Natural killer cell (primary cell): ENCODE measurements at regions not wholly inside any gene's neighbourhood (a gene's known extent, or its start where the extent isn't known, plus 50 kb on each side); places are given as distances from the start of the nearest gene placed in this dataset.

Experiments used
- ATAC-seq, 3 donors: fragments of 150-1000 bp in 2 of 3; fragments of 200-7000 bp in 1 of 3; cut with Tn5 transposase; 1 replicate in 1 of 3; 2 replicates in 2 of 3; pipeline ENCODE4 v1.10.0; 2021; ENCODE audit warnings: mild to moderate bottlenecking in 2 of 3, moderate library complexity in 2 of 3
- DNase-seq, 2 donors: peaks; one replicate each; pipeline versions ENCODE4 v3.0.0 to v3.0.0-alpha.2; 2013 to 2021; ENCODE audit warnings: mixed read lengths in 1 of 2
- H3K27ac ChIP-seq: one replicate; pipeline ENCODE4 v1.5.1; 2013; ENCODE audit warnings: mild to moderate bottlenecking, low read length
- H3K27me3 ChIP-seq: one replicate; pipeline ENCODE4 v1.6.1; 2013; ENCODE audit warnings: low read length; ENCODE audit not compliant: control insufficient read depth, insufficient read depth
- H3K36me3 ChIP-seq: one replicate; pipeline ENCODE4 v1.6.1; 2013; ENCODE audit warnings: low read length; ENCODE audit not compliant: control insufficient read depth, insufficient read depth
- H3K4me1 ChIP-seq: one replicate; pipeline ENCODE4 v1.6.1; 2013; ENCODE audit warnings: low read length; ENCODE audit not compliant: control insufficient read depth, insufficient read depth
- H3K4me3 ChIP-seq: one replicate; pipeline ENCODE4 v1.5.1; 2013; ENCODE audit warnings: low read length
- H3K9me3 ChIP-seq: one replicate; pipeline ENCODE4 v1.6.1; 2013; ENCODE audit warnings: low read length; ENCODE audit not compliant: control insufficient read depth, insufficient read depth
- H3K27ac Mint-ChIP-seq, 2 donors: one replicate each; pipeline ENCODE4 v1.8.0; 2022; ENCODE audit warnings: mild to moderate bottlenecking in 2 of 2, mixed read lengths in 2 of 2, moderate library complexity in 1 of 2
- H3K27me3 Mint-ChIP-seq, 2 donors: one replicate each; pipeline ENCODE4 v1.8.0; 2022; ENCODE audit warnings: low read depth in 2 of 2, mixed read lengths in 2 of 2
- H3K36me3 Mint-ChIP-seq: one replicate; pipeline ENCODE4 v1.8.0; 2022; ENCODE audit warnings: mixed read lengths
- H3K4me1 Mint-ChIP-seq, 2 donors: one replicate each; pipeline ENCODE4 v1.8.0; 2022; ENCODE audit warnings: mixed read lengths in 2 of 2
- H3K4me3 Mint-ChIP-seq: one replicate; pipeline ENCODE4 v1.8.0; 2022; ENCODE audit warnings: mild to moderate bottlenecking, moderate library complexity, mixed read lengths
- H3K9me3 Mint-ChIP-seq, 2 donors: one replicate each; pipeline ENCODE4 v1.8.0; 2022; ENCODE audit warnings: mixed read lengths in 2 of 2
- WGBS: methylation state at CpG from one replicate; pipeline ENCODE4 v1.1.7; 2013; ENCODE audit warnings: missing lambda C conversion rate; ENCODE audit not compliant: insufficient coverage; 5-methylcytosine and 5-hydroxymethylcytosine counted together
- intact Hi-C: fragments of 100-400 bp; cut with micrococcal nuclease; formaldehyde crosslinking; loops from one replicate; pipeline ENCODE4 v1.14.2; 2022
- TF ChIP-seq, protein P1 (sequence below): fragments of 200-600 bp; IDR thresholded peaks from one replicate; pipeline ENCODE4 v1.8.0; 2022; ENCODE audit warnings: antibody characterized with exemption

- no peak for ATAC-seq
- Mint-ChIP-seq H3K9me3 (peaks cover 17 to 18% of the 10 kb centered on the region in 2 donors), H3K27ac (no peak overlapping the region), H3K4me1 (no peaks in the 10 kb centered on the region), H3K27me3 (no peaks in the 10 kb centered on the region), H3K36me3 (peaks cover 19% of the 10 kb centered on the region), H3K4me3 (no peak overlapping the region)
- no peak overlapping the region for H3K4me3 ChIP-seq
- H3K36me3 ChIP-seq, result no peaks in the 10 kb centered on the region
- DNase-seq, result no peak
- 84% methylated on average over 3 of the region's 4 CpGs for WGBS
- no peak overlapping the region for H3K27ac ChIP-seq
- TF ChIP-seq, protein P1, sequence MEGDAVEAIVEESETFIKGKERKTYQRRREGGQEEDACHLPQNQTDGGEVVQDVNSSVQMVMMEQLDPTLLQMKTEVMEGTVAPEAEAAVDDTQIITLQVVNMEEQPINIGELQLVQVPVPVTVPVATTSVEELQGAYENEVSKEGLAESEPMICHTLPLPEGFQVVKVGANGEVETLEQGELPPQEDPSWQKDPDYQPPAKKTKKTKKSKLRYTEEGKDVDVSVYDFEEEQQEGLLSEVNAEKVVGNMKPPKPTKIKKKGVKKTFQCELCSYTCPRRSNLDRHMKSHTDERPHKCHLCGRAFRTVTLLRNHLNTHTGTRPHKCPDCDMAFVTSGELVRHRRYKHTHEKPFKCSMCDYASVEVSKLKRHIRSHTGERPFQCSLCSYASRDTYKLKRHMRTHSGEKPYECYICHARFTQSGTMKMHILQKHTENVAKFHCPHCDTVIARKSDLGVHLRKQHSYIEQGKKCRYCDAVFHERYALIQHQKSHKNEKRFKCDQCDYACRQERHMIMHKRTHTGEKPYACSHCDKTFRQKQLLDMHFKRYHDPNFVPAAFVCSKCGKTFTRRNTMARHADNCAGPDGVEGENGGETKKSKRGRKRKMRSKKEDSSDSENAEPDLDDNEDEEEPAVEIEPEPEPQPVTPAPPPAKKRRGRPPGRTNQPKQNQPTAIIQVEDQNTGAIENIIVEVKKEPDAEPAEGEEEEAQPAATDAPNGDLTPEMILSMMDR, result no peak
- H3K27me3 ChIP-seq, result no peaks in the 10 kb centered on the region
- intact Hi-C loops, result no loop called here
- no peaks in the 10 kb centered on the region for H3K4me1 ChIP-seq
- no peaks in the 10 kb centered on the region for H3K9me3 ChIP-seq
Observed at GRCh38 chr4:85268188-85268587, 206.8 kb upstream of the ARHGAP24 start.

GRCh38 chr4:85268961-85269360 lies 206.0 kb upstream of the ARHGAP24 start:
- TF ChIP-seq, protein P1, result no peak
- H3K4me3 ChIP-seq, result no peak overlapping the region
- Mint-ChIP-seq H3K36me3 (peaks cover 19% of the 10 kb centered on the region), H3K4me3 (no peak overlapping the region), H3K27ac (no peak overlapping the region), H3K27me3 (no peaks in the 10 kb centered on the region), H3K9me3 (peaks cover 17 to 20% of the 10 kb centered on the region in 2 donors), H3K4me1 (no peaks in the 10 kb centered on the region)
- no peaks in the 10 kb centered on the region for H3K4me1 ChIP-seq
- intact Hi-C loops, result no loop called here
- WGBS, result 94% methylated on average over 3 of the region's 3 CpGs
- H3K36me3 ChIP-seq, result no peaks in the 10 kb centered on the region
- no peaks in the 10 kb centered on the region for H3K9me3 ChIP-seq
- DNase-seq (no peak), ATAC-seq (no peak)
- no peak overlapping the region for H3K27ac ChIP-seq
- H3K27me3 ChIP-seq, result no peaks in the 10 kb centered on the region

DNA sequence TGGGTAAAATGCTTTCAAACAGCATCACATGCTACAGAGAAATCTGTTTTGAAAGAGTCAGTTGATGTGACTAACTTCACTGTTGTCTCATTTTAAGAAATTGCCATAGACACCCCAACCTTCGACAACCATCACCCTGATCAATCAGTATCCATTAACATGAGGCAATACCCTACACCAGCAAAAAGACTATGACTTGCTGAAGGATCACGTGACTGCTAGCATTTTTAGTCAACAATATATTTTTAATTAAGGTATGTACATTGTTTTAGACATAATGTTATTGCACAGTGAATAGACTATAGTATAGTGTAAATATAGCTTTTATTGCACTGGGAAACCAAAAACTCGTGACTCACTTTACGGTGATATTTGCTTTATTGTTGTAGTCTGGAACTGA lies 200.0 kb upstream of the ARHGAP24 start:
- H3K9me3 ChIP-seq, result no peaks in the 10 kb centered on the region
- TF ChIP-seq, protein P1, result no peak
- no peak overlapping the region for H3K4me3 ChIP-seq
- no peak for DNase-seq
- Mint-ChIP-seq H3K4me3 (no peak overlapping the region), H3K36me3 (peaks cover 10% of the 10 kb centered on the region), H3K27ac (no peak overlapping the region), H3K4me1 (no peaks in the 10 kb centered on the region), H3K27me3 (no peaks in the 10 kb centered on the region), H3K9me3 (peaks cover 15% of the 10 kb centered on the region in 2 donors)
- no peaks in the 10 kb centered on the region for H3K4me1 ChIP-seq
- no peak overlapping the region for H3K27ac ChIP-seq
- H3K27me3 ChIP-seq, result no peaks in the 10 kb centered on the region
- intact Hi-C loops, result no loop called here
- ATAC-seq, result no peak
- no peaks in the 10 kb centered on the region for H3K36me3 ChIP-seq
- WGBS, result 72% methylated on average over 2 of the region's 4 CpGs

DNA sequence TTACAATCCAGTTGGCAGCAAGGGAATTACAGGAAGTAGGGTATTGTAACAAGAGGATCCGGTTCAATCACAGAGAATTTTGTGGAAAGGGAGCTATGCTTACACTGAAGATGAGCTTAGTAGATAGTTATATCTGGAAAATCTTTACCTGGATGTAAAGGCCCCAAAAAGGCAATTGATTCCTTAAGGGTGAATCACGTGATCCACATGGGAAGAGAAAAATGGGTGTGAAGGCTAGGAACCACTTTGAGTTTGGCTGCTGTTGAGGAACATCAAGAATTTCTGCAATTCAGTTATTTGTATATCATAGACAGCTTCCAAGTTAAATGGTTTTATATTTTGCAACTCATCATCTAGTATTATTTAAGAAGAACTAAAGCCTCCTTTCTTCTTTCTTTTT lies 194.0 kb upstream of the ARHGAP24 start:
- ATAC-seq, result no peak
- no peaks in the 10 kb centered on the region for H3K36me3 Mint-ChIP-seq
- H3K27me3 ChIP-seq, result no peaks in the 10 kb centered on the region
- no peaks in the 10 kb centered on the region for H3K27me3 Mint-ChIP-seq
- no peak overlapping the region for H3K27ac ChIP-seq
- H3K27ac Mint-ChIP-seq, result no peak overlapping the region
- no peaks in the 10 kb centered on the region for H3K4me1 Mint-ChIP-seq
- no peak overlapping the region for H3K4me3 Mint-ChIP-seq
- intact Hi-C loops, result no loop called here
- no peak overlapping the region for H3K4me3 ChIP-seq
- no peaks in the 10 kb centered on the region for H3K9me3 ChIP-seq
- TF ChIP-seq, protein P1, result no peak
- no peak for DNase-seq
- H3K4me1 ChIP-seq, result no peaks in the 10 kb centered on the region
- peaks cover 9% of the 10 kb centered on the region in 2 donors for H3K9me3 Mint-ChIP-seq
- 73% methylated on average over 2 of the region's 2 CpGs for WGBS
- no peaks in the 10 kb centered on the region for H3K36me3 ChIP-seq
